ENCODE measurements at regions not wholly inside any gene's neighbourhood (a gene's known extent, or its start where the extent isn't known, plus 50 kb on each side); places are given as distances from the start of the nearest gene placed in this dataset.
A peak's percentile ranks its signal among the peaks of the same experiment; 100 is the strongest.

DNA sequence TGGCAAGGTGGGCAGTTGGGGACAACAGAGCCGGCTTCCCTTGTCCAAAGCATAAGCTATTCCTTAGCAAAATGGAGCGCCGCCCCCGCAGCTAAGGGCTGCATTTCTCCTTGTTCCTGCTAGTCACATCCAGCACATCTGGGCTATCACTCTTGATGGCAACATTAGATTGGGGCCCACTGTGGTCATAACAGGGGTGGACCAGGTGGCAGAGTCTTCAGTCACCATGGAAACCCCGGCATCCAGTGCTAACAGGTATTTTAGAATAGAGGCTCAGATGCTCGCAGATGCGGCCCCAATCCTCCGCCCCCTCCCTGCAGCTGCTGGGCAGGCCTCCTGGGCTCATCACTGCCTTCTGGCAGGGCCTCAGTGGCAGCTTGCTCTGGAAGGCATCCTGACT is 125.9 kb downstream of the GPCPD1 start:
- Histone ChIP-seq H3K27me3 (no peaks in the 10 kb centered on the region), H3K27ac (no peak overlapping the region), H3K4me1 (no peaks in the 10 kb centered on the region), H3K4me3 (no peak overlapping the region), H3K36me3 (no peaks in the 10 kb centered on the region), H3K9me3 (no peaks in the 10 kb centered on the region)
- TF ChIP-seq, protein P1, sequence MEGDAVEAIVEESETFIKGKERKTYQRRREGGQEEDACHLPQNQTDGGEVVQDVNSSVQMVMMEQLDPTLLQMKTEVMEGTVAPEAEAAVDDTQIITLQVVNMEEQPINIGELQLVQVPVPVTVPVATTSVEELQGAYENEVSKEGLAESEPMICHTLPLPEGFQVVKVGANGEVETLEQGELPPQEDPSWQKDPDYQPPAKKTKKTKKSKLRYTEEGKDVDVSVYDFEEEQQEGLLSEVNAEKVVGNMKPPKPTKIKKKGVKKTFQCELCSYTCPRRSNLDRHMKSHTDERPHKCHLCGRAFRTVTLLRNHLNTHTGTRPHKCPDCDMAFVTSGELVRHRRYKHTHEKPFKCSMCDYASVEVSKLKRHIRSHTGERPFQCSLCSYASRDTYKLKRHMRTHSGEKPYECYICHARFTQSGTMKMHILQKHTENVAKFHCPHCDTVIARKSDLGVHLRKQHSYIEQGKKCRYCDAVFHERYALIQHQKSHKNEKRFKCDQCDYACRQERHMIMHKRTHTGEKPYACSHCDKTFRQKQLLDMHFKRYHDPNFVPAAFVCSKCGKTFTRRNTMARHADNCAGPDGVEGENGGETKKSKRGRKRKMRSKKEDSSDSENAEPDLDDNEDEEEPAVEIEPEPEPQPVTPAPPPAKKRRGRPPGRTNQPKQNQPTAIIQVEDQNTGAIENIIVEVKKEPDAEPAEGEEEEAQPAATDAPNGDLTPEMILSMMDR (IDR thresholded peaks at IDR 0.05) = no peak
- intact Hi-C loops (cut with DNase I) = no loop called here
- ATAC-seq (no peak), DNase-seq (no peak)

DNA sequence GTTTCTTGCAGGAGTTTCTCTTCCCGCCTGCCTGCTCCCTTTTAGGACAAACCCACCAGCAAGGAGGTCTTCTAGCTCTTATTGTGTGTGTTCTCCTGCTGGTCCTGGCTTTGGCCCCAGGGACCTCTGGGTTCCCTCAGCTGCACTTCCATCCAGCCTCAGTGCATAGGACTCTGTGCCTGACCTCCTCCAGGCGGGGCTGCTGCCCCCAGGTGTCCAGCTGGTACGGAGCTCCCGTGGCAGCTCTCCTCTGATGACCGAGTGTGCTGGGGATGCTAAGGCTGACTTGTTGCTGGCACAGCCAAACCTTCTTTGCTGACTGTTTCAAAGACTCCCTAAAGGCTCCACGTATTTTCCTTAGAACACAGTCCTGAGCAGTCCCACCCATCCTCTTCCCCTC is 126.5 kb downstream of the GPCPD1 start:
- Histone ChIP-seq H3K4me1 (no peaks in the 10 kb centered on the region), H3K4me3 (no peak overlapping the region), H3K36me3 (no peaks in the 10 kb centered on the region), H3K27ac (no peak overlapping the region), H3K9me3 (no peaks in the 10 kb centered on the region), H3K27me3 (no peaks in the 10 kb centered on the region)
- TF ChIP-seq, protein P1 (IDR thresholded peaks at IDR 0.05) = no peak
- ATAC-seq (no peak), DNase-seq (no peak)
- intact Hi-C loops (cut with DNase I) = no loop called here

DNA sequence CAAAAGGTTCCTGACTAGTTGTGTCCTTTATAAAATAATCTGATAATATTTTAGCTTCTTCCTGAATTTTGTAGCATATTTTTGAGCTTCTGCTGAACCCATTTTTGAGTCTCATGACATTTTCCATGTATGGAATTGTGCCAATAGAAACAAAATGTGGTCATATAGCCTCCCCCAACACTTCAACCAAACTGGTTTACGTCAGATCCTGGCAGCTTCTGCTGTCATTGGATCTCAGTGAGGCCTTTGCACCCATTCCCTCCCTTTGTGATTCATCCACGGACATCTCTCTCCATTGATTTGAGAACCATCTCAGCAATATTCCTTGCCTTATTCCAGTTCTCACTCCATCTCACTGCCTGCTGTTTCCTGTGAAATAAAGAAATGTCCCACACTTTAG is 128.0 kb downstream of the GPCPD1 start:
- DNase-seq = no peak
- H3K27ac ChIP-seq = no peak overlapping the region
- no peak overlapping the region for H3K4me3 ChIP-seq
- no peaks in the 10 kb centered on the region for H3K36me3 ChIP-seq
- no peaks in the 10 kb centered on the region for H3K4me1 ChIP-seq
- no peak for ATAC-seq
- H3K27me3 ChIP-seq = no peaks in the 10 kb centered on the region
- TF ChIP-seq, protein P1 (IDR thresholded peaks at IDR 0.05) = no peak
- intact Hi-C loops (cut with DNase I) = no loop called here
- H3K9me3 ChIP-seq = no peaks in the 10 kb centered on the region

DNA sequence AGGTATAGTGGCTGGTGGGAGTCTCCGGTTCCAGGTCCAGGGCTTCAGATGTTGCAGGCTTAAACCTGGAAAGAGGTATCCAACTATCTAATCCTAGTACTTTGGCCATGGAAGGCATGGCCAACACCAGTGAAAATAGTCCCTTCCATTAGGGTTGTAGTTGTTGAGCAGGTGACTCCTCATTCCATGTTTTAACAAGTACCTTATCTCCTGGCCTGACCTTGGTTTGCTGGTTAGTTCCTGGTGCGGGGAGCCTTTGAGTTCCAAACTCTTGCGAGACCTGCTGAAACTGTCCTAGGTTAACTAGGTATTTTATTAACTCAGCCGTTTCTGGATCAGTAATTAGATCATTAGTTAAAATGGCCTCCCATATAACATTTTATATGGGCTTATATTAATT is 128.9 kb downstream of the GPCPD1 start:
- H3K36me3 ChIP-seq = no peaks in the 10 kb centered on the region
- no peaks in the 10 kb centered on the region for H3K27me3 ChIP-seq
- ATAC-seq (no peak), DNase-seq (no peak)
- TF ChIP-seq, protein P1 (IDR thresholded peaks at IDR 0.05) = no peak
- H3K27ac ChIP-seq = no peak overlapping the region
- intact Hi-C loops (cut with DNase I) = no loop called here
- H3K9me3 ChIP-seq = no peaks in the 10 kb centered on the region
- no peaks in the 10 kb centered on the region for H3K4me1 ChIP-seq
- no peak overlapping the region for H3K4me3 ChIP-seq

DNA sequence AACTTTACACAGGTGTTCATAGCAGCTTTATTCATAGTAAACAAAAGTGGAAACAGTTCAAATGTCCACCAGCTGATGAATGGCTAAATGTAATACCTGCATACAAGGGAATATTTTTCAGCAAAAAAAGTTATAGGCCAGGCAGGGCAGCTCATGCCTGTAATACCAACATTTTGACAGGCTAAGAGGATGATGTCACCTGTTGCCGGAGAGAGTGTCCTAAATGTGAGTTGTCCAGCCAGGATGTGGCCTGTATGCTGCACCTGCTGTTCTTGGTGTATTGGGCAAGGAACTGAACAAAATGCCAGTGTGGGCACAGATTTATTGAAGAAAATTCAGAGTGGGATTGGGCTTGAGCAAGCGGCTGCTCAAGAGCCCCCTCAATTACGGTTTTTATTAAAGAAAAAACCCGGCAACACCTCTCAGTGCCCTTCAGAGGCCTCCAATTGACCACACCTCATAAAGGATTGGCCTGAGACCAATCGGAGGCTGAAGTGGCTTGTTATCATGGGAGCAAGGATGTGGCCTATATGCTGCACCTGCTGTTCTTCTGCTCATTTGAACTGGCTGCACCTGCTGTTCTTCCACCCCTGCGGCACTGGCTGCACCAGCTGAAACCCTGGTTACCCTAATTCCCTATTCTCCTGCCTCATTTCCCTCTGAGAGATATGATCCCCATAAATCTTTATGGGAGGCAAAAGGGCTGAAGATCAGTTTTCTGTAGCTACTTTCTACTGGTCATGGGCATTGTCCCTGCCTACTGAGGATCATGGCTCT is 129.8 kb downstream of the GPCPD1 start:
- DNase-seq = no peak
- H3K4me3 ChIP-seq = no peak overlapping the region
- H3K36me3 ChIP-seq = no peaks in the 10 kb centered on the region
- H3K9me3 ChIP-seq = no peaks in the 10 kb centered on the region
- TF ChIP-seq, protein P1 (IDR thresholded peaks at IDR 0.05) = no peak
- H3K27me3 ChIP-seq = no peaks in the 10 kb centered on the region
- H3K27ac ChIP-seq = no peak overlapping the region
- H3K4me1 ChIP-seq = no peaks in the 10 kb centered on the region
- intact Hi-C loops (cut with DNase I) = no loop called here
- peak; percentile 49 for ATAC-seq
